ENCODE measurements at regions not wholly inside any gene's neighbourhood (a gene's known extent, or its start where the extent isn't known, plus 50 kb on each side); places are given as distances from the start of the nearest gene placed in this dataset.

DNA sequence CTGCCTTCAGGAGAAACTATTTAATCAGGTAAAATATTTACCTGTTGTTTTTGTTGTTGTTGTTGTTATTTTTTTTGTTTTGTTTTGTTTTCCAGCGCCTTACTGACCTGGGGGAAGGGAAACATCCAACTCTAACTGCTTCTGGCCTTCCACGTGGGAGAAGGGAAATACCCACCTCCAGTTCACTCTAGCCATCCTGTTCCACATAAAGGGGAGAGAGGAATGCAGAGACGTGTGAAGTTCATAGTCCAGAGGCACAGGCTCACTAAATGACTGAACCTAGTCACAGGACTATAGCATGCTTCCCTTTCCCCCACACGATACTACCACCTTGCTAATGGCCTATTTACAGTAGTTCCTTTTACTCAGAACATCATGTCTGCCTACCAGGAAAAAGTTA is 72.4 kb upstream of the VSTM5 start:
- TF ChIP-seq POLR2A (IDR thresholded peaks at IDR 0.05): no peak
- TF ChIP-seq, protein P1, sequence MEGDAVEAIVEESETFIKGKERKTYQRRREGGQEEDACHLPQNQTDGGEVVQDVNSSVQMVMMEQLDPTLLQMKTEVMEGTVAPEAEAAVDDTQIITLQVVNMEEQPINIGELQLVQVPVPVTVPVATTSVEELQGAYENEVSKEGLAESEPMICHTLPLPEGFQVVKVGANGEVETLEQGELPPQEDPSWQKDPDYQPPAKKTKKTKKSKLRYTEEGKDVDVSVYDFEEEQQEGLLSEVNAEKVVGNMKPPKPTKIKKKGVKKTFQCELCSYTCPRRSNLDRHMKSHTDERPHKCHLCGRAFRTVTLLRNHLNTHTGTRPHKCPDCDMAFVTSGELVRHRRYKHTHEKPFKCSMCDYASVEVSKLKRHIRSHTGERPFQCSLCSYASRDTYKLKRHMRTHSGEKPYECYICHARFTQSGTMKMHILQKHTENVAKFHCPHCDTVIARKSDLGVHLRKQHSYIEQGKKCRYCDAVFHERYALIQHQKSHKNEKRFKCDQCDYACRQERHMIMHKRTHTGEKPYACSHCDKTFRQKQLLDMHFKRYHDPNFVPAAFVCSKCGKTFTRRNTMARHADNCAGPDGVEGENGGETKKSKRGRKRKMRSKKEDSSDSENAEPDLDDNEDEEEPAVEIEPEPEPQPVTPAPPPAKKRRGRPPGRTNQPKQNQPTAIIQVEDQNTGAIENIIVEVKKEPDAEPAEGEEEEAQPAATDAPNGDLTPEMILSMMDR (IDR thresholded peaks at IDR 0.05): no peak

Data from Peyer's patch (tissue), 4 donors.